ENCODE measurements at regions not wholly inside any gene's neighbourhood (a gene's known extent, or its start where the extent isn't known, plus 50 kb on each side); places are given as distances from the start of the nearest gene placed in this dataset.
"Not testable (repeated sequence)": the region's sequence is repeated elsewhere in the genome, so short reads cannot be mapped to it uniquely, and the experiment has no call there.

DNA sequence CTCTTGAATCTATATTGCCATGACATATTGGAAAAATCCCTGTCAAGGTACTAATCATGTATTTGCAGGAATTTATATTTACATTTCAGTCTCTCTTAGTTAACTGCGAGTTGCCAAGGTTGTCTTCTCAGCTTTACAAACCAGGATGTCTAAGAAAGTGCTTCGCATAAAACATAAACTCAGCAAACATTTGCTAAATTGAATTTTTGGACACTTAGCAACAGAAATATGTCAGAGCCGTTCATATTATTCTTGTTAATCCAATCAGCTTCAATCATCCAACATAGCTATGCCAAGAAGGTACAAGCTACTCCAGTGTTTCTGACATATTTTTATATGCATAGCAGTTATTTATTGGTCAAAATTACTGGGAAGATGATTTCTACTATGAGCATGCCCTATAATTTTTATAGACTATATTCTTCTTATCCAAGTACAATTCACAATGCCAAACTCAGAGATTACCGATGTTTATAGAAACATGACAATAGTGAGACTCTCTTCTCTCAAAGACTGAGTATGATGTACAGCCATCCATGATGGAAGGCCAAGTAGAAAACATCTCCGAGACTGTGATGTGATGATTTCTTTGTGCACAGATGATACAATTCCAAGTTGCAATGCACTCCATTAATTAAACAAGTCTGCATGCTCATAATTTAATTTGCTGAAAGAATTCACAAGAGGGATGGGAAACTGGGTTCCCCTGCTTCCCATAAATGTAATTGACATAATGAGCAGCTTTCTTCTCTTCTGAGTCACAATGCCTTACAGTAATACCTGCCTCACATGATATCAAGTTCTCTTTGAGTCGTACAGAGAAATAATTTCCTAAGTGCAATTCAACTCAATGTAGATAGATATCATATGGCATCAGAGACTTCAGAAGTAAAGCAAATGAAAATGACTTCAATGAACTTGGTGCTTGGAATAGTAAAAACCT is 776.3 kb downstream of the EFNB2 start:
- no peak for DNase-seq

DNA sequence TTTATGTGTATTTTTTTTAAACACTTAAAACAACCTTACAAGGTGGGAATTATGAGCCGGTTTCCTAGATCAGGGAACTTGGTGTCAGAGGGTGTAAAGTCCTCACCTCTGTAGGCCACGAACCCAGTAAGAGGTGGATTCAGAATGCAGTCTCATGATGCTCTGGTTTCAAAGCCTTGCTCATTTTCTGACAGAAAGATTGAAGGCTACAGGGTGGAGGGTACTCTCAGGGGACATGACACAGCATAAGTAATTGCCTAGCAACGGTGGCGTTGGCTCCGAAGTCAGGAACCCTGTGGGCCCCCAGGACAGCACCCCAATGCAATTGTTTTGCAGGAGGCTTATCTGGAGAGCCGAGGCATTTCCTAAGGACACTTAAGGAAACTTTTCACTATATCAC is 794.7 kb downstream of the EFNB2 start:
- DNase-seq, result no peak

DNA sequence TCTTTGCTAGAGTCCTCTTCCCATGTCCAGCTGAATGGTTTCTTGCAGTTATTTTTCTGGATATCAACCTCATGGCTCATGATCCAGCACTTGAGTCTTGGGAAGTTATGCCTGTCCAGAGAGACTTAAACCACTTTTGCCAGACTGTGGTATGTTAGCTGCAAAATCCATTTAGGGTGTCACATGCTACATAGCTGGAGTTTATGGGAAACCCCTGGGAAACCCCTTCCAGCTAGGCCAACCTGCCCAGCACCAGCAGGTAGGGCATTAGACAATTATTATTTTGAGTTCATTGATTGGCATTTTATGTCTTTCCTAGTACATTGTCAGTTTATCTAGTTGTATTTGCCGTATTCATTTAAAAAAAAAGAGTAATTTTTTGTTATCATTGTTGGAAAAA is 797.8 kb downstream of the EFNB2 start:
- DNase-seq, result no peak

DNA sequence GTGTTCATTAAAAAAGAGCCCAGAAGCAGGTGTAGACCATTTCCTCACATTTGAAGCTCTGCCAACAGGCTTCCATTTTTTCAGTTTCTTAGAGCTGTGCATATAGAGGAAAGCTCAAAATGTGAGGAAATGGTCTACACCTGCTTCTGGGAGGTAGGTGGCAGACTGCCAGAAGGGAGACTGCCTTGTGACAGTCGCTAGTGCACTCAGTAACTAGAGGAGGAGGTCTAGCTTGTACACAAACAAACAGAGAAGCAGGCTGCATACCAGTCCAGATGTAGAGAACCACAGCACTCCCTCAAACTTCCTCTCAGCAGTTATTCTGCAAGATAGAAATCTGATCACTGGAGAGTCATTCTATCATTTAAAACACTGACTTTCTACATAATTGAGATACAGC is 800.2 kb downstream of the EFNB2 start:
- peak in 1 of 2 experiments; percentile 12 for DNase-seq

DNA sequence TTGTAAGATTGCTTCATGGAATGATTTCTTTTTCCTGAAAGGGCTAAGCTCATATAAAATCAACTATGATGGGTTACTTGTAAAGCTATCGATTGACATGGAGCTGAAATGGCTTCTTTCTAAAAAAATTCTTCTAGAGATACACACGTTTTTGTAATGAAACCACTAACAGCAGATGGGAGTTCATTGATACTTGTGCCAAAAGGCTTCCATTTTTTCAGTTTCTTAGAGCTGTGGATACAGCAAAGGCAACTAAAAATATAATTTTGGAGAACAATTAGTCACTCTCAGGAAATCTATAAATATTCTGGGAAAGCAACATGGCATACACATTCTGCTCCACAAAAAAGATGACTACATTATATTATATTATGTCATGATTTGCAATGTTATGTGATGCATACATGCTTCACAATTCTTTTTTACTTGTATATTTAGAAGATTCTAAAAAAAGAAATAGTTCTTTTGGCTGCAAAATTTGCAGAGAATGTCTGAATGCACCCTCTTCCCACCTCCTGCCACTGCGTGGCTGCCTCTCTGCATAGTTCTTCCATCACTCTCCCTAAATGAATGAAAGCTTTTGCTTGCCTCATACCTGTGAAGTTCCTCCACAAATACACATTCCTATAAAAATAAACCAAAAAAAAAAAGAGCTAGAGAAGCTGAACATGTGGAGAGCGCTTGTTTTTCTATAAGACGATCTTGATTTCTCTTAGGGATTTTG is 802.5 kb downstream of the EFNB2 start:
- no peak for DNase-seq

DNA sequence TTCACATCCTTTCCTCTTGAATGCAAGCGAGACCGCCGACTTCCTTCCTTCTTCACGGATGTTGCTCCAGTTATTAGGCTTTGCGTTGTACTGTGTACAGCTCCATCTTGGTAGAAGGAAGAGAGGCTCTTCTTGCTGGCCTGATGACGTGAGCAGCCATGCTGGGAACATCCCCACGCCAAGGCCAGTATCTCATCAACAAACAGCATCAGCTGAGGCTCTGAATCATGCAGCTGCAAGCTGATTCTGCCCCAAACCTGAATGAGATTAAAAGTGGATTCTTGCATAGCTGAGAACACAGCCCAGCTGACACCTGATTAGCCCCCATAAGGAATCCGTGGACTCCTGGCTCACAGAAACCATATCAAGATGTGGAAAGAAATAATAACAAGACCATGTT is 809.6 kb downstream of the EFNB2 start:
- DNase-seq, result no peak

DNA sequence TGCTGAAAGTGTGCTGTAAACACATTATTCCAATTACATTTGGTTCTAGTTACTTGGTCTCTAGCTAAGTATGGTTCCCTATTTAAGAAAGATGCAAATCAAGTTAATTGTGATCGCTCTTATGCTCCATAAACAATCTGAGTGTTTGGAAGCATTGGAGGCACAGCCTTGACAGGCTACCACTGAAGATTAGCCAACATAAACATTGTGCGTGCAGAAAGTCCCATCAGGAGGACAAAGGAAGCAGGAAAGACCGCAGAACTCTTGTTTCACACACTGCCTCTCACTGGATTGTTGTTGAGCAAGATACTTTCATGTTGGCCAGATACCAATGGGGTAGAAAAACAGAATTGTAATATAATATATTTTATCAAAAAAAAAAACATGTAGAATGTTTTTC is 814.4 kb downstream of the EFNB2 start:
- no peak for DNase-seq

DNA sequence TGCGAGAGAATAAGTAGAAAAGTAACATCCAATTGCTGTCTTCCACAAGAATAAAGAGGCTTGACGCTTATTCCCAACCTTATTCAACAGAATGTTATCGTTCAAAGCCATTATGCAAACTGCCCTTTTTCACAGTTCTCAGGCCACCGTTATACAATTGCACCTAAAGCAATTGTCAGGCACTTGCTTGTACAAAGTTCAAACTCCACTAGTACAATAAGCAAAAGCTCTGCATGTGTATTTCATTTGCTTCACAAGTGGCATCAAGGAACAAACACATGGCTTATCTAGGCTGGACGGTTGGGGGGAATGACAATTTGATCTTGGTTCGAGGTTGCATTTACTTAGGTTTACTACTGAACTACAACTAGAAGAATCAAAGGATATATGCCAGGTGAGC is 815.6 kb downstream of the EFNB2 start:
- no peak for DNase-seq

DNA sequence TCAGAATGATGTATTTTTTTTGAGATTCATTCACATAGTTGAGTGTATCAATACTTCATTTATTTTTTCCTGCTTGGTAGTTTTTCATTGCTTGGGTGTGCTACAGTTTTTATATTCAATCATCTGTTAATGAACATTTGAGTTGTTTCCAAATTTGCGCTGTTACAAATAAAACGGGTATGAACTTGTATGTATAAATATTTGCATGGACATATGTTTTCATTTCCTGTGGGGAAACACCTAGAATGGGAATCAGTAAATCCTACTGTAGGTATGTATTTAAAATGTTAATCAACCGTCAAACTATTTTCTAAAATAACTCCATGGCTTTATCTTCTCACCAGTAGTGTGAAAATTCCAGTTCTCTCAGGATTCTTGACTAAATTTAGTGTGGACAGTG is 826.3 kb downstream of the EFNB2 start:
- no peak for DNase-seq

DNA sequence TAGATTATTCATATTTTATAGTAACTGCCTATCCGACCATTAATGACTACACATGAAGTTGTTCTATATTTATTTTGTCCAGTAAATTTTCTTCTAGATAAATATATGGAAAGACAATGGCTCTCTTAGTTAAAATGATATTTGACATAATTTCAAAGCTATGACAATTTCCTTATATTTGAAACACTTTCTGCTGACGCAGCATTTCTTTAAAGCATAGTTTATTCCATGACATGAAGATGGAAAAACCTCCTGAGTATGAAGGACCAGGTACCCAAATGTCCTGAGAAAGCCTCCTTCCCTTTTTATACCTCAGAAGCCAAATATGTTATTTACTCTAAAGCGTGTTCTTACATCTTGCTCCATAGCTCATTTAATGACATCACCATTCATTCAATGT is 831.6 kb downstream of the EFNB2 start:
- no peak for DNase-seq

DNA sequence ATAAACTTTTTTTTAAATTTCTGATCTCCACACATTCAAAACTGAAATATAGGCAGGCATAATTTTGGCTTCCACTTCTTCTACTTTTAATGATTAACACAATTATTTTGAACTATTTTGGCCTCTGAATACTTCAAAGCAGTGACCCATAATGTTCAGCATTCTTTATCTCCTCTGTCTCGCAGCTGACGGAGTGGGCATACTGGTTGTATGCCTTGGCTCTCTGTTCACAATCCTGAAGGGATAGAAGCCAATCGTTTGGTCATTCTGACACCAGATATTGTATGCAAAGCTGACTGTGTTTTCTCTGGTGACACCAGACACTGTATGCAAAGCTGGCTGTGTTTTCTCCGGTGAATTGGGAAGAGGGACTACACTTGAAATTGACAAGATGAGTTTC is 833.0 kb downstream of the EFNB2 start:
- DNase-seq, result peak; percentile 93

DNA sequence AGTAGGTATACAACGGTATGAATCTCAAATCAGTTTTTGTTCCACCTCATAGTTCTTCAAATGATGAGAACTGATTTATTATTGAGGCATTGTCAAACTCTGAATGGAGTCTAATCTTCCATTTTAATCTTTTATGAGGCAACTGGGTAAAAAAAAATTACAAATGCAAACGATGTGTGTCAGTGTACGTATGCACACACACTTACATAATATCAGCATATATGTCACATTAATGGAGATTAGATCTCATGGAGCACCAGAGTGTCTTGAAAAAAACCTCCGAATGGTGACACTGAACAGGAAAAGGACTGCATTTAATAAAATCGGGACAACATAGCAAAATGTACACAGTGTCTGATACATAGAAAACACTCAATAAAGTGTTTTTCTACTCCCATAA is 842.7 kb downstream of the EFNB2 start:
- DNase-seq, result no peak

DNA sequence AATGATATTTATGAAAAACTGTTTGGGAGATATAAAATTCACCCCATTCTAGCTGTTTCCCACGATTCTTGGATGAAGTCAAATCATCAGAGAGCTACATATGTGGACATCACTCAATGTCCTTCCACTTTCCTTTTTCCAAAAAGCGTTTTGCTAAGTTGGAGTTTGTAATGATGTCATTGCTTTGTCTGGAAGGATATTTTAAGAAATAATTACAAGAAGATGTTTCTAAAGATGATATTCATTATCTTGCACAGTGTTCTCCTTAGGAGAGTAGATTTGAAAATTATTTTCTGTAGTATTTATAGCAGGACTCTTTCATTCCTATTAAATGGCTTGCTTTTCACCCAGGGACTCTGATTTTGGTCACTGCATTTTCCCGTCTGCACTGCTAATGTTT is 851.2 kb downstream of the EFNB2 start:
- DNase-seq, result no peak

DNA sequence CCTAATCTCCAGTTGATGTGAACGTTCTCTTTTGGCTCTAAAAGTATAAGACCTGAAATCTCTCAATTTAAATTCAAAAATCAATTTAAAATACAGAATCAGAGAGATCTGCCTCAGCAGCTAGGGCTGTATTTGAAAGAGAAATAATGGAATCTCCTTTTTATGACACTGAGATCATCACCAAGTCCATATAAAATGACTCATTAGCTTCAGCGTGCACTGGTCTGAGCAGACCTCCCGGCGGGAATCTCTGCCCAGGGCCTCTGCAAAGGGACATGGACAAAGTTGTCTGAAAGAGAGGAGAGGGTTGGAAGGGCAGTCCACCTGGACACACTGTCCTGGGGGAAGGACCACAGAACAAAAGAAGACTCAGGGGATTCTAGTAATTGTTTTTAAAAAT is 855.6 kb downstream of the EFNB2 start:
- DNase-seq, result no peak

DNA sequence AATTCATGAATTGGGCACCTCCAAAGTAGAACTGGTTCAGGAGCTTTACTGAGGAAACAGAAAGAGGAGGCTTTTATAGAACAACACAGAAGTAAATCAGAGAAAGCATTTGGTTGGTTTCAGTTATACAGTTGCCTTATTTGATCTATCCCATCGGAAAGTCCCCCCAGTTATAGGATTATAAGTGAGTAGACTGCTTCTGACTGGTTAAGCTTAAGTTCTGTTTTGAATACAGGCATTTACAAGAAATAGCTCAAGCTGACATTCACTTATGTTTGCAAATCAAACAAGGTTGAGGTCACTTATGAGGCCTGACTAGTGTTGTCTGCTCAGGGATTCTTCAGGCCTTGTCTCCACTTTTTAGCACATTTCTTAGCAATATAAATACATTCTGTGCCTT is 857.4 kb downstream of the EFNB2 start:
- DNase-seq, result no peak

DNA sequence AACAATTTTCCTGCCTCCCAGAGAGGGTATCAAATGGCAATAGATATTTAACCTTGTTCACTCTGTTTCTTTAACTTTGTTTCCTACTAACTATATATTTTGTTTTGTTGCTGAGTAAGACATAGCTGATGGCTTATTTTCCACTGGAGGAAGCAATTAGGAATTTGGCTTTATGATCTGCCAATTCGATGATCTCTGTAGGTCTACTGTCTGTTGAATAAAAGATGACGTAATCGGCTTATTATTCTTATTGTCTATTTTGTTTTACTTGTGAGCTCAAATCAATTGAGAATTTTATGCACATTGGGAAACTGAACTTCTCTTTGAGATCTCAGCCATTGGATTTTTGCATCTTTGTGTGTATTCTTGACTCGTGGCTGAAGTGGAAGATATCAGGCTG is 862.6 kb downstream of the EFNB2 start:
- DNase-seq, result no peak

DNA sequence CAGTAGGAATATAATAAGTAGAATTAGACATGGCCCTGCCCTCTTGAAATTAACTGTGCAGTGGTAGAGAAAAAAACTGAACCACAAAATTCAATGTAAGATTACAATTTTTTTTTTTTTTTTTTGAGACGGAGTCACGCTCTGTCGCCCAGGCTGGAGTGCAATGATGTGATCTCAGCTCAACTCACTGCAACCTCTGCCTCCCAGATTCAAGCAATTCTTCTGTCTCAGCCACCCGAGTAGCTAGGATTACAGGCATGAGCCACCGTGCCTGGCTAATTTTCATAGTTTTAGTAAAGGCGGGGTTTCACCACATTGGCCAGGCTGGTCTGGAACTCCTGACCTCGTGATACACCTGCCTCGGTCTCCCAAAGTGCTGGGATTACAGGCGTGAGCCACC is 864.3 kb downstream of the EFNB2 start:
- DNase-seq, result not testable (repeated sequence)

DNA sequence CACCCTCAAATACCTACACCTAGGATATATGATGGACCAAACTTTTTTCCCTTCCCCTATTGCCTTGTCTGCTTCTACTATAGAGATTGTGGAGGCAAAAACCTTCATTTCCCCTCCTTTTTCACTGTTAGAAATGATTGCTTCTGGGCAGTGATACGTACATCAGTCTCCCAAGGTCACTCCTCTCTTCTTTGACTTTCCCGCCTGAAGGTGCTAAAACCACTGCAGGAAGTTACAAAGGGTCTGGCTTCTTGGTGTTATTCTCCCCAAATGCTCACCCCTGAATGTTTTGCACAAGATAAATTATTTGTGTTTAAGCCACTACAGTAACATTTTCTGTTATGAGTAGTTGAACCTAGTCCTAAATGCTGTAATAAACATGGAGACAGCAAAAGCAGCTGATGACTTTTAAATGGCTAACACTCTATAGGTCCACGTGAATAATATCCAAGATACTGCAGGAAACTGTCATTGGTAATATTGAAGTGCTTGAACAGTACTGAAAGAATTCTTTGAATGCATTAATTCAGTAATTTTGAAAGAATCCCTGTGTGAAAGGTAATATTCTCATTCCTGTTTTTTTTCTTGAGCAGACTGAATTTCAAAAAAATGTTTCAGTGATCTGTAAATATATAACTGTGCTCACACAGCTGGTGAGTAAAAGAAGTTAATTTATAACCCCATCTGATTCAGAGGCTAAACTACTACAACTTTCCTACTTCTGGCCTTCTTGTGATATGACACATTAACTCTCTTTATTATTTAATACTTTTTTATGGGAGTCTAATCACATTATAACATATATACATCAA is 865.1 kb downstream of the EFNB2 start:
- no peak for DNase-seq

DNA sequence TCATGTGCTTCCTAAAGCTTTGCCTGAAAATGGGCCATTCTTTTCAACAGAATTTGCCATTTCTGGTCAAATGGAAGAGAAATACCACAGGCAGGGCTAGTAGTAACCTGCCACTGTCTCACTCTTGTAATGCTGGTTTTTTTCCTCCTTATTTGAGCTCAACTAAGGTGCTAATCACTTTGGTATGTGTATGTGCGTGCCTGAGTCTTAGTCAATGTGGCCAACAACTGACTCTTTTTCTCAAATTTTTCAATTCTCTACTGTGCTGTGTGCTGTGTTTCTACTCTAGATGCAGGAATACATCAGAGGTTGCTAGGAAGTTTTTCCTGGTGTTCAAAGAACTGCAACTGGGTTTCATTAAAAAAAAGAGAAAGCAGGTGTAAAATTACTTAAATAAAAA is 870.2 kb downstream of the EFNB2 start:
- no peak for DNase-seq

DNA sequence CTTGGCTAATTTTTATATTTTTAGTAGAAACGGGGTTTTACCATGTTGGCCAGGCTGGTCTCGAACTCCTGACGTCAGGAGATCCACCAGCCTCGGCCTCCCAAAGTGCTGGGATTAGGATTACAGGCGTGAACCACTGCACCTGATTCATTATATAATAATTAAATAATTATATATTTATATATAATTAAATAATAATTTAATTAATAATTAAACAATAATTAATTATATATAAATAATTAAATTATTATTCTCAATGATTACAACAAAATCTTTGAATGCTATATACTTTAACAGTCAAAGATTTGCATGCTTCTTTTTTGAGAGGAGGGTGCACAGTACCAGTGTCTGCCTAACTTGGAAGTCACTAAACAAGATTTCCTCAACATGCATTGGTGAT is 872.3 kb downstream of the EFNB2 start:
- no peak for DNase-seq

DNA sequence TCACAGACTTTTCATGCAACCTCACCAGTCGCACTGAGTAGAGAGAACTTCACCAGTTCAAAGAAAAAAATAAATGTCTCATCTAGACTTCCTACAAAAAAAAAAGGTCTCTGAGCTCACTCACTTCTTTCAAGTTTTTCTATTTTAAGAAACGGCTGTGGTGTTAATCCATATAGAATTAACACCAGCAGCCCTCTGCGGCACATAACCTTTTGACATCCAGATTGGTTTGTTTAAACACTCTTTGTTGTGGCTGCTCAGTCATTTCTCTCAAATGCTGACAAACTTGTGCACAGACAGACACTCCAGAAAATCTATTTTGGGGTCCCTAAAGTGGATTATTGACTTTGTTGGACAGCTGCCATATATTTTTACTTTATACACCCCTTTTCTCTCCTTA is 874.9 kb downstream of the EFNB2 start:
- DNase-seq, result no peak

DNA sequence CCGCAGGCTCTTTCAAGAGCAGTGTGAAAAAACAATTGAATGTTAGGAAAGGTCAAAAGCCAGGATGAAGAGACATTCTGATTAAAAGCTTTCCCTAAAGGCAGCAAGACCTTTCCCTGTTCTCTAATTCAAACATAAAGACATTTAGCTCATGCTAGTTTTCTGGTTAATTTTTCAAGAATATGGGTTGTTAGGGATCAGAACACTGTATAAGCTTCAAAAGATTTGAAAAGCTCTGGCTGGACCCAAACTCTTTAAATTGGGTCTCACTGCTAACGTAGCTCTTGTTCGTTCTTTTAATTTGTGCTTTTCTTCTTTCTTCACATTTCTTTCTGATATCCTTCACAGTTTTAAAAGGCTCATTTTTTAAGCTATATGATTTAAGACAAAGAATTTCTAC is 877.0 kb downstream of the EFNB2 start:
- DNase-seq, result no peak

DNA sequence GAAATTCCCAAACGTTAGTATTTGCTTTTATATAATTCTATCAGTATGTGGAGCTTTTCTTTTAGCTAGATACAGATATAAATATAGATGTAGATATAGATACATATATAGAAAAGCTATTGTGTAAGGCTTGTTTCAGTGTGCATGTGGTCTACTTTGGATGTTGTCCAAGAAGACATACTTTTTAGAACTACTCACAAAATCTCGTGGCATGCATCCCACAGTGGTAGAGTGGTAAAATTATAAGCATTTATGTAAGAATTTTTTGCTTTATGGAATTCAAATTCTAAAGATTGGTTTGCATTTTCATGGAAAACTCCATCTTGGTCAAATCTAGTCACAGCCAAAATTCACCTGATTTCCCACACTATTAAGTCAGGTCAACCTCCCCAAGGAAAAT is 880.4 kb downstream of the EFNB2 start:
- no peak for DNase-seq

DNA sequence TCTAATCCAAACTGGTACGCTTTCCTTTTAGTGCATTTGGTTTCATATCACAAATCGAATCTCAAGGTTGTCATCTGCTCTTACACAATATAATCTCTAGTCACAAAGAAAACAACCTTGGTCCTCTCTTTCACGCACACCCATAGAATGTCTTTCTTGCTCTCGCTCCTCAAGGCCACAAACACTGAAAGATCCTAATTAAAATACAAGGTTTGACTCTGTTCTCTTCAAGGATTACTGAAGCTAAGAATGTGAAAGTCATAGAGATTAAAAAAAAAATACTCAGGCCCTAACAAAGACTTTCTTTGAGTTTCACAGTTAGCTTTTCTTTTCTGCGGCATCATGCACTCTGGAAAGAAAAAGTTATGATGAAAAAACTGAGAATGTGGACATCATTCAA is 891.5 kb downstream of the EFNB2 start:
- no peak for DNase-seq
